Ishikawa (cell line): ENCODE measurements at regions not wholly inside any gene's neighbourhood (a gene's known extent, or its start where the extent isn't known, plus 50 kb on each side); places are given as distances from the start of the nearest gene placed in this dataset.

Experiments used
- CREB1 ChIP-seq: IDR thresholded peaks from 2 replicates; pipeline ENCODE4 v1.6.1; 2012; ENCODE audit warnings: low read depth
- FOXM1 ChIP-seq: IDR thresholded peaks from 2 replicates; pipeline ENCODE4 v1.6.1; 2012; ENCODE audit warnings: low read depth, borderline replicate concordance
- TAF1 ChIP-seq: IDR thresholded peaks from 2 replicates; pipeline ENCODE4 v1.6.1; 2012; ENCODE audit warnings: low read depth, mild to moderate bottlenecking
- TCF12 ChIP-seq: IDR thresholded peaks from 2 replicates; pipeline ENCODE4 v1.6.1; 2012; ENCODE audit warnings: low read depth
- TF ChIP-seq, protein P1 (sequence below): IDR thresholded peaks from 2 replicates; pipeline ENCODE4 v1.6.1; 2012; ENCODE audit warnings: low read depth, mild to moderate bottlenecking
- TF ChIP-seq, protein P2 (sequence below): IDR thresholded peaks from 2 replicates; pipeline ENCODE4 v1.6.1; 2012

DNA sequence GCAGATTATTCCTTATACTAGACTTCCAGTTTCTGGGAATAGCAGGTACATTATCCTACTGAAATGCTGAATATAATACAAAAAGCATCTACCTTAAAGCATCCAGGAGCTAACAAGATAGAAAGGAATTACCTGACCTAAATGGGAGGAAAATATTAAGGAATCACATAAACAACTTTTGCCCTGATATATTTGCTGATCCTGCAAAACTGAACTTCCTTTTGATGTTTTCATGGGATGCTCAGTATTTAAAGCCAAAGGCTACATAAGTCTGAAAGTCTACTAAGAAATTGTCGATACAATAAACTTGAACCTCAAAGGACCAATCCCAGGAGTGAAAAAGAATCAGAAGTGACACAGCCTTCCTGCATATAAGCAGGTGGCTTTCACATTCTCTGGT, 85.6 kb upstream of the C1orf21 start:
- TF ChIP-seq FOXM1 (no peak), CREB1 (no peak), TAF1 (no peak), TCF12 (no peak)
- TF ChIP-seq, protein P1, sequence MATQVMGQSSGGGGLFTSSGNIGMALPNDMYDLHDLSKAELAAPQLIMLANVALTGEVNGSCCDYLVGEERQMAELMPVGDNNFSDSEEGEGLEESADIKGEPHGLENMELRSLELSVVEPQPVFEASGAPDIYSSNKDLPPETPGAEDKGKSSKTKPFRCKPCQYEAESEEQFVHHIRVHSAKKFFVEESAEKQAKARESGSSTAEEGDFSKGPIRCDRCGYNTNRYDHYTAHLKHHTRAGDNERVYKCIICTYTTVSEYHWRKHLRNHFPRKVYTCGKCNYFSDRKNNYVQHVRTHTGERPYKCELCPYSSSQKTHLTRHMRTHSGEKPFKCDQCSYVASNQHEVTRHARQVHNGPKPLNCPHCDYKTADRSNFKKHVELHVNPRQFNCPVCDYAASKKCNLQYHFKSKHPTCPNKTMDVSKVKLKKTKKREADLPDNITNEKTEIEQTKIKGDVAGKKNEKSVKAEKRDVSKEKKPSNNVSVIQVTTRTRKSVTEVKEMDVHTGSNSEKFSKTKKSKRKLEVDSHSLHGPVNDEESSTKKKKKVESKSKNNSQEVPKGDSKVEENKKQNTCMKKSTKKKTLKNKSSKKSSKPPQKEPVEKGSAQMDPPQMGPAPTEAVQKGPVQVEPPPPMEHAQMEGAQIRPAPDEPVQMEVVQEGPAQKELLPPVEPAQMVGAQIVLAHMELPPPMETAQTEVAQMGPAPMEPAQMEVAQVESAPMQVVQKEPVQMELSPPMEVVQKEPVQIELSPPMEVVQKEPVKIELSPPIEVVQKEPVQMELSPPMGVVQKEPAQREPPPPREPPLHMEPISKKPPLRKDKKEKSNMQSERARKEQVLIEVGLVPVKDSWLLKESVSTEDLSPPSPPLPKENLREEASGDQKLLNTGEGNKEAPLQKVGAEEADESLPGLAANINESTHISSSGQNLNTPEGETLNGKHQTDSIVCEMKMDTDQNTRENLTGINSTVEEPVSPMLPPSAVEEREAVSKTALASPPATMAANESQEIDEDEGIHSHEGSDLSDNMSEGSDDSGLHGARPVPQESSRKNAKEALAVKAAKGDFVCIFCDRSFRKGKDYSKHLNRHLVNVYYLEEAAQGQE, result no peak
- TF ChIP-seq, protein P2, sequence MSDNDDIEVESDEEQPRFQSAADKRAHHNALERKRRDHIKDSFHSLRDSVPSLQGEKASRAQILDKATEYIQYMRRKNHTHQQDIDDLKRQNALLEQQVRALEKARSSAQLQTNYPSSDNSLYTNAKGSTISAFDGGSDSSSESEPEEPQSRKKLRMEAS, result no peak
